M059J (cell line): ENCODE measurements at regions not wholly inside any gene's neighbourhood (a gene's known extent, or its start where the extent isn't known, plus 50 kb on each side); places are given as distances from the start of the nearest gene placed in this dataset.

Experiments
- DNase-seq: peaks from one replicate; pipeline ENCODE4 v3.0.0-alpha.2; 2012; ENCODE audit warnings: low read depth

- DNase-seq: no peak
These were observed 419.1 kb downstream of the SLC4A3 start for GRCh38 chr2:220046507-220046906.

- DNase-seq: no peak
These were observed 424.3 kb downstream of the SLC4A3 start for GRCh38 chr2:220051716-220052115.

GRCh38 chr2:220053919-220054318 is 426.5 kb downstream of the SLC4A3 start:
- DNase-seq: no peak

GRCh38 chr2:220057391-220057790 is 430.0 kb downstream of the SLC4A3 start:
- no peak for DNase-seq

- DNase-seq: no peak
These were observed 430.5 kb downstream of the SLC4A3 start for GRCh38 chr2:220057916-220058315.

GRCh38 chr2:220064111-220065030 is 436.9 kb downstream of the SLC4A3 start:
- DNase-seq: peak; percentile 23

- no peak for DNase-seq
These were observed 438.2 kb downstream of the SLC4A3 start for GRCh38 chr2:220065581-220065980.

- DNase-seq: no peak
These were observed 441.4 kb downstream of the SLC4A3 start for GRCh38 chr2:220068846-220069245.

GRCh38 chr2:220070349-220070748 is 442.9 kb downstream of the SLC4A3 start:
- no peak for DNase-seq

- peak; percentile 51 for DNase-seq
These were observed 444.3 kb downstream of the SLC4A3 start for GRCh38 chr2:220071696-220072095.

GRCh38 chr2:220072669-220073220 is 445.3 kb downstream of the SLC4A3 start:
- DNase-seq: no peak

GRCh38 chr2:220075835-220076234 is 448.4 kb downstream of the SLC4A3 start:
- DNase-seq: no peak

GRCh38 chr2:220076734-220077133 is 449.3 kb downstream of the SLC4A3 start:
- DNase-seq: peak; percentile 43

GRCh38 chr2:220077488-220077887 is 450.1 kb downstream of the SLC4A3 start:
- DNase-seq: peak; percentile 67

- no peak for DNase-seq
These were observed 451.0 kb downstream of the SLC4A3 start for GRCh38 chr2:220078439-220078838.

- DNase-seq: no peak
These were observed 452.2 kb downstream of the SLC4A3 start for GRCh38 chr2:220079595-220079994.

GRCh38 chr2:220081171-220081570 is 453.7 kb downstream of the SLC4A3 start:
- DNase-seq: no peak

GRCh38 chr2:220090050-220090449 is 462.6 kb downstream of the SLC4A3 start:
- peak; percentile 57 for DNase-seq

GRCh38 chr2:220096406-220096805 is 469.0 kb downstream of the SLC4A3 start:
- peak; percentile 75 for DNase-seq

GRCh38 chr2:220101980-220102379 is 474.6 kb downstream of the SLC4A3 start:
- DNase-seq: no peak

- DNase-seq: no peak
These were observed 476.2 kb downstream of the SLC4A3 start for GRCh38 chr2:220103596-220103995.

- DNase-seq: peak; percentile 75
These were observed 477.5 kb downstream of the SLC4A3 start for GRCh38 chr2:220104871-220105351.

GRCh38 chr2:220106065-220106464 is 478.6 kb downstream of the SLC4A3 start:
- DNase-seq: no peak
